ENCODE measurements at regions not wholly inside any gene's neighbourhood (a gene's known extent, or its start where the extent isn't known, plus 50 kb on each side); places are given as distances from the start of the nearest gene placed in this dataset.

GRCh38 chr1:30478283-30478682, 245.1 kb downstream of the MATN1 start:
- intact Hi-C loops (cut with DNase I; ENCODE audit: low total_unique reads): no loop called here
- no peak for DNase-seq (ENCODE audit: low spot score in 2 of 2)
- H3K4me3 ChIP-seq: no peak overlapping the region

GRCh38 chr1:30477588-30477987, 245.8 kb downstream of the MATN1 start:
- peaks cover 14 to 23% of the 10 kb centered on the region in 2 donors for H3K9me3 ChIP-seq
- intact Hi-C loops (cut with DNase I; ENCODE audit: low total_unique reads): no loop called here
- H3K4me1 ChIP-seq: no peaks in the 10 kb centered on the region
- no peaks in the 10 kb centered on the region for H3K27me3 ChIP-seq
- no peaks in the 10 kb centered on the region for H3K36me3 ChIP-seq
- H3K4me3 ChIP-seq: no peak overlapping the region
- H3K27ac ChIP-seq: no peak overlapping the region
- no peak for DNase-seq (ENCODE audit: low spot score in 2 of 2)
- no peak for TF ChIP-seq CTCF (IDR thresholded peaks at IDR 0.05)
- no peak for TF ChIP-seq POLR2AphosphoS5 (IDR thresholded peaks at IDR 0.05)
- no peak for TF ChIP-seq POLR2A (IDR thresholded peaks at IDR 0.05)

More at GRCh38 chr1:30478283-30478682, 245.1 kb downstream of the MATN1 start:
- Histone ChIP-seq H3K36me3 (no peaks in the 10 kb centered on the region), H3K4me1 (no peaks in the 10 kb centered on the region), H3K9me3 (peaks cover 20 to 27% of the 10 kb centered on the region in 2 donors), H3K27ac (no peak overlapping the region), H3K27me3 (no peaks in the 10 kb centered on the region)
- TF ChIP-seq CTCF (IDR thresholded peaks at IDR 0.05) (no peak), POLR2A (IDR thresholded peaks at IDR 0.05) (no peak)

- H3K9me3 ChIP-seq: peaks cover 9 to 17% of the 10 kb centered on the region in 2 donors
- H3K4me1 ChIP-seq: no peaks in the 10 kb centered on the region
- DNase-seq (ENCODE audit: low spot score in 2 of 2): no peak
- H3K27ac ChIP-seq: no peak overlapping the region
- no peaks in the 10 kb centered on the region for H3K27me3 ChIP-seq
- no peaks in the 10 kb centered on the region for H3K36me3 ChIP-seq
- intact Hi-C loops (cut with DNase I; ENCODE audit: low total_unique reads): no loop called here
- TF ChIP-seq POLR2A (IDR thresholded peaks at IDR 0.05) (no peak), CTCF (IDR thresholded peaks at IDR 0.05) (no peak), POLR2AphosphoS5 (IDR thresholded peaks at IDR 0.05) (no peak)
- H3K4me3 ChIP-seq: no peak overlapping the region
These were observed 246.4 kb downstream of the MATN1 start for GRCh38 chr1:30476911-30477459.

GRCh38 chr1:30476476-30476875, 246.9 kb downstream of the MATN1 start:
- Histone ChIP-seq H3K27me3 (no peaks in the 10 kb centered on the region), H3K36me3 (no peaks in the 10 kb centered on the region), H3K4me3 (no peak overlapping the region), H3K9me3 (peaks cover 6 to 12% of the 10 kb centered on the region in 2 donors), H3K27ac (no peak overlapping the region), H3K4me1 (no peaks in the 10 kb centered on the region)
- intact Hi-C loops (cut with DNase I; ENCODE audit: low total_unique reads): no loop called here
- TF ChIP-seq POLR2A (IDR thresholded peaks at IDR 0.05) (no peak), CTCF (IDR thresholded peaks at IDR 0.05) (no peak), POLR2AphosphoS5 (IDR thresholded peaks at IDR 0.05) (no peak)
- no peak for DNase-seq (ENCODE audit: low spot score in 2 of 2)

- no peak for DNase-seq (ENCODE audit: low spot score in 2 of 2)
- TF ChIP-seq CTCF (IDR thresholded peaks at IDR 0.05) (no peak), POLR2A (IDR thresholded peaks at IDR 0.05) (no peak)
- H3K4me1 ChIP-seq: no peaks in the 10 kb centered on the region
- no peaks in the 10 kb centered on the region for H3K27me3 ChIP-seq
- H3K27ac ChIP-seq: no peak overlapping the region
- H3K9me3 ChIP-seq: peaks cover 1 to 7% of the 10 kb centered on the region in 2 donors
- intact Hi-C loops (cut with DNase I; ENCODE audit: low total_unique reads): no loop called here
- H3K4me3 ChIP-seq: no peak overlapping the region
- H3K36me3 ChIP-seq: no peaks in the 10 kb centered on the region
These were observed 247.4 kb downstream of the MATN1 start for GRCh38 chr1:30475966-30476365.
